CD4-positive, alpha-beta T cell treated with Interleukin-6 for 4 hours (primary cell): ENCODE measurements at regions not wholly inside any gene's neighbourhood (a gene's known extent, or its start where the extent isn't known, plus 50 kb on each side); places are given as distances from the start of the nearest gene placed in this dataset.

Source experiments
- DNase-seq: peaks from one replicate; pipeline ENCODE4 v3.0.0-alpha.2; 2020; ENCODE audit warnings: mixed read lengths

- DNase-seq: no peak
These were observed 153.8 kb upstream of the VASH1 start for GRCh38 chr14:76607510-76607909.

GRCh38 chr14:76612654-76613053, 148.6 kb upstream of the VASH1 start:
- DNase-seq: no peak

GRCh38 chr14:76613616-76614015, 147.7 kb upstream of the VASH1 start:
- no peak for DNase-seq

GRCh38 chr14:76615331-76615730, 145.9 kb upstream of the VASH1 start:
- DNase-seq: no peak

GRCh38 chr14:76617440-76617839, 143.8 kb upstream of the VASH1 start:
- DNase-seq: no peak

- no peak for DNase-seq
These were observed 124.7 kb upstream of the VASH1 start for GRCh38 chr14:76636602-76637001.

GRCh38 chr14:76638841-76639240, 122.4 kb upstream of the VASH1 start:
- no peak for DNase-seq

- DNase-seq: no peak
These were observed 121.5 kb upstream of the VASH1 start for GRCh38 chr14:76639606-76640229.

GRCh38 chr14:76640923-76641395, 120.3 kb upstream of the VASH1 start:
- no peak for DNase-seq

GRCh38 chr14:76641541-76641940, 119.7 kb upstream of the VASH1 start:
- DNase-seq: no peak

GRCh38 chr14:76643887-76644286, 117.4 kb upstream of the VASH1 start:
- no peak for DNase-seq

- DNase-seq: no peak
These were observed 116.3 kb upstream of the VASH1 start for GRCh38 chr14:76644855-76645518.

- peak; percentile 13 for DNase-seq
These were observed 113.5 kb upstream of the VASH1 start for GRCh38 chr14:76647697-76648298.

- DNase-seq: no peak
These were observed 109.7 kb upstream of the VASH1 start for GRCh38 chr14:76651410-76652055.

- DNase-seq: no peak
These were observed 107.2 kb upstream of the VASH1 start for GRCh38 chr14:76653875-76654572.

GRCh38 chr14:76654573-76655108, 106.6 kb upstream of the VASH1 start:
- no peak for DNase-seq

- no peak for DNase-seq
These were observed 105.9 kb upstream of the VASH1 start for GRCh38 chr14:76655331-76655730.

GRCh38 chr14:76656592-76656991, 104.7 kb upstream of the VASH1 start:
- no peak for DNase-seq

- DNase-seq: no peak
These were observed 103.9 kb upstream of the VASH1 start for GRCh38 chr14:76657404-76657803.

- DNase-seq: no peak
These were observed 103.4 kb upstream of the VASH1 start for GRCh38 chr14:76657846-76658245.

- DNase-seq: no peak
These were observed 98.7 kb upstream of the VASH1 start for GRCh38 chr14:76662580-76662979.

- no peak for DNase-seq
These were observed 96.5 kb upstream of the VASH1 start for GRCh38 chr14:76664790-76665189.

GRCh38 chr14:76666746-76667145, 94.5 kb upstream of the VASH1 start:
- DNase-seq: no peak
